Neural cell (in vitro differentiated cells): ENCODE measurements at regions not wholly inside any gene's neighbourhood (a gene's known extent, or its start where the extent isn't known, plus 50 kb on each side); places are given as distances from the start of the nearest gene placed in this dataset.
"Not testable (repeated sequence)": the region's sequence is repeated elsewhere in the genome, so short reads cannot be mapped to it uniquely, and the experiment has no call there.

ENCODE experiments used
- POLR2AphosphoS5 ChIP-seq: IDR thresholded peaks from 2 replicates; pipeline ENCODE4 v1.6.1; 2012
- RAD21 ChIP-seq: fragments of 450-650 bp; conservative IDR thresholded peaks from 2 replicates; pipeline ENCODE4 v1.6.1; 2014; ENCODE audit warnings: antibody characterized with exemption, mild to moderate bottlenecking, moderate library complexity
- TF ChIP-seq, protein P1 (sequence below): fragments of 450-650 bp; IDR thresholded peaks from 2 replicates; pipeline ENCODE4 v1.5.1; 2014; ENCODE audit warnings: antibody characterized with exemption, mild to moderate bottlenecking, moderate library complexity; ENCODE audit not compliant: poor library complexity, severe bottlenecking

DNA sequence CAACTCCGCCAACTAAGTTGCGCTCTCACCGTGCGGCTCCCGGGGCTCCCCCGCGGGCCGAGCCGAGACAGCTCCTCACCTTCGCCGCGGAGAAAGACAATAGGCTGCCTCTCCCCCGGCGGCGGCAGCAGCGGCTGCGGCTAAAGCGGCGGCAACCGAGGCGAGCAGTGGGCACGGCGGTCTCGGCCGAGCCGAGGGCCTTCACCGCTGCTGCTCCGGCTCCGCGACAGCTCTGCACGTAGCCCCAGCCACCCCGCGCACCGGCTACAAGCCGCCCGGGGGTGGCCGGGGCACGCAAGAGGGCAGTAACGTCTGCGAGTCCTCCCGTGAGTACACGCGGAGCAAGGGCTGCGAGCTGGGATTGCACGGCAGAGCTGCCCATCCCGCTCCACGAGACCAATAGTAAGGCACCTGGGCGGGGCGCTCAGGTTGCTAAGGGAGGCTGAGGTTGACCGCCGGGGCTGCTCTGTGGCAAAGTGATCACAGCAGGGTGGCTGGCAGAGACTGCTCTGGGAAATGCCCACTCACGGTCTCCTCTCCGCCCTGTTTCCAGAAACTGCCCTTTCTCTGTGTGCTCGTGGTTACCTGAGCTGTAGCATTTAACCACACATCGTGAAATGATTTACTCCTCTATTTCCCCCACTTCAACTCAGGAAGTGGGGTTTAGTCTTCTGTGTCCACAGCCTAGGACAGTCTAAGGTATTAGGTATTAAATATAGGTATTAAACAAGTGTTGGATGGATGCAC, 145.8 kb upstream of the AKAP13 start:
- TF ChIP-seq, protein P1, sequence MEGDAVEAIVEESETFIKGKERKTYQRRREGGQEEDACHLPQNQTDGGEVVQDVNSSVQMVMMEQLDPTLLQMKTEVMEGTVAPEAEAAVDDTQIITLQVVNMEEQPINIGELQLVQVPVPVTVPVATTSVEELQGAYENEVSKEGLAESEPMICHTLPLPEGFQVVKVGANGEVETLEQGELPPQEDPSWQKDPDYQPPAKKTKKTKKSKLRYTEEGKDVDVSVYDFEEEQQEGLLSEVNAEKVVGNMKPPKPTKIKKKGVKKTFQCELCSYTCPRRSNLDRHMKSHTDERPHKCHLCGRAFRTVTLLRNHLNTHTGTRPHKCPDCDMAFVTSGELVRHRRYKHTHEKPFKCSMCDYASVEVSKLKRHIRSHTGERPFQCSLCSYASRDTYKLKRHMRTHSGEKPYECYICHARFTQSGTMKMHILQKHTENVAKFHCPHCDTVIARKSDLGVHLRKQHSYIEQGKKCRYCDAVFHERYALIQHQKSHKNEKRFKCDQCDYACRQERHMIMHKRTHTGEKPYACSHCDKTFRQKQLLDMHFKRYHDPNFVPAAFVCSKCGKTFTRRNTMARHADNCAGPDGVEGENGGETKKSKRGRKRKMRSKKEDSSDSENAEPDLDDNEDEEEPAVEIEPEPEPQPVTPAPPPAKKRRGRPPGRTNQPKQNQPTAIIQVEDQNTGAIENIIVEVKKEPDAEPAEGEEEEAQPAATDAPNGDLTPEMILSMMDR = not testable (repeated sequence)
- not testable (repeated sequence) for TF ChIP-seq RAD21, POLR2AphosphoS5
